ENCODE measurements at regions not wholly inside any gene's neighbourhood (a gene's known extent, or its start where the extent isn't known, plus 50 kb on each side); places are given as distances from the start of the nearest gene placed in this dataset.

GRCh38 chrX:110413727-110414124 lies 55.1 kb downstream of the RTL9 start:
- TF ChIP-seq POLR2AphosphoS5 (IDR thresholded peaks at IDR 0.05) = no peak
- TF ChIP-seq SMC3 (conservative IDR thresholded peaks at IDR 0.05; ENCODE audit: poor library complexity) = no peak
- TF ChIP-seq, protein P1, sequence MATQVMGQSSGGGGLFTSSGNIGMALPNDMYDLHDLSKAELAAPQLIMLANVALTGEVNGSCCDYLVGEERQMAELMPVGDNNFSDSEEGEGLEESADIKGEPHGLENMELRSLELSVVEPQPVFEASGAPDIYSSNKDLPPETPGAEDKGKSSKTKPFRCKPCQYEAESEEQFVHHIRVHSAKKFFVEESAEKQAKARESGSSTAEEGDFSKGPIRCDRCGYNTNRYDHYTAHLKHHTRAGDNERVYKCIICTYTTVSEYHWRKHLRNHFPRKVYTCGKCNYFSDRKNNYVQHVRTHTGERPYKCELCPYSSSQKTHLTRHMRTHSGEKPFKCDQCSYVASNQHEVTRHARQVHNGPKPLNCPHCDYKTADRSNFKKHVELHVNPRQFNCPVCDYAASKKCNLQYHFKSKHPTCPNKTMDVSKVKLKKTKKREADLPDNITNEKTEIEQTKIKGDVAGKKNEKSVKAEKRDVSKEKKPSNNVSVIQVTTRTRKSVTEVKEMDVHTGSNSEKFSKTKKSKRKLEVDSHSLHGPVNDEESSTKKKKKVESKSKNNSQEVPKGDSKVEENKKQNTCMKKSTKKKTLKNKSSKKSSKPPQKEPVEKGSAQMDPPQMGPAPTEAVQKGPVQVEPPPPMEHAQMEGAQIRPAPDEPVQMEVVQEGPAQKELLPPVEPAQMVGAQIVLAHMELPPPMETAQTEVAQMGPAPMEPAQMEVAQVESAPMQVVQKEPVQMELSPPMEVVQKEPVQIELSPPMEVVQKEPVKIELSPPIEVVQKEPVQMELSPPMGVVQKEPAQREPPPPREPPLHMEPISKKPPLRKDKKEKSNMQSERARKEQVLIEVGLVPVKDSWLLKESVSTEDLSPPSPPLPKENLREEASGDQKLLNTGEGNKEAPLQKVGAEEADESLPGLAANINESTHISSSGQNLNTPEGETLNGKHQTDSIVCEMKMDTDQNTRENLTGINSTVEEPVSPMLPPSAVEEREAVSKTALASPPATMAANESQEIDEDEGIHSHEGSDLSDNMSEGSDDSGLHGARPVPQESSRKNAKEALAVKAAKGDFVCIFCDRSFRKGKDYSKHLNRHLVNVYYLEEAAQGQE (IDR thresholded peaks at IDR 0.05; ENCODE audit: borderline replicate concordance) = no peak
- TF ChIP-seq EP300 (conservative IDR thresholded peaks at IDR 0.05; ENCODE audit: poor library complexity, severe bottlenecking) = no peak
- no peak for TF ChIP-seq TAF1 (IDR thresholded peaks at IDR 0.05; ENCODE audit: low read depth)
- TF ChIP-seq EZH2 (IDR thresholded peaks at IDR 0.05; ENCODE audit: borderline replicate concordance, insufficient read depth, low read length, poor library complexity, severe bottlenecking) = no peak
- TF ChIP-seq RAD21 (conservative IDR thresholded peaks at IDR 0.05) = no peak
- TF ChIP-seq, protein P2, sequence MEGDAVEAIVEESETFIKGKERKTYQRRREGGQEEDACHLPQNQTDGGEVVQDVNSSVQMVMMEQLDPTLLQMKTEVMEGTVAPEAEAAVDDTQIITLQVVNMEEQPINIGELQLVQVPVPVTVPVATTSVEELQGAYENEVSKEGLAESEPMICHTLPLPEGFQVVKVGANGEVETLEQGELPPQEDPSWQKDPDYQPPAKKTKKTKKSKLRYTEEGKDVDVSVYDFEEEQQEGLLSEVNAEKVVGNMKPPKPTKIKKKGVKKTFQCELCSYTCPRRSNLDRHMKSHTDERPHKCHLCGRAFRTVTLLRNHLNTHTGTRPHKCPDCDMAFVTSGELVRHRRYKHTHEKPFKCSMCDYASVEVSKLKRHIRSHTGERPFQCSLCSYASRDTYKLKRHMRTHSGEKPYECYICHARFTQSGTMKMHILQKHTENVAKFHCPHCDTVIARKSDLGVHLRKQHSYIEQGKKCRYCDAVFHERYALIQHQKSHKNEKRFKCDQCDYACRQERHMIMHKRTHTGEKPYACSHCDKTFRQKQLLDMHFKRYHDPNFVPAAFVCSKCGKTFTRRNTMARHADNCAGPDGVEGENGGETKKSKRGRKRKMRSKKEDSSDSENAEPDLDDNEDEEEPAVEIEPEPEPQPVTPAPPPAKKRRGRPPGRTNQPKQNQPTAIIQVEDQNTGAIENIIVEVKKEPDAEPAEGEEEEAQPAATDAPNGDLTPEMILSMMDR (IDR thresholded peaks at IDR 0.05; ENCODE audit: poor library complexity, severe bottlenecking) = no peak
- no peak for TF ChIP-seq MXI1 (conservative IDR thresholded peaks at IDR 0.05; ENCODE audit: poor library complexity, severe bottlenecking)
- Histone ChIP-seq H3K9me3 (ENCODE audit: low read length) (no peaks in the 10 kb centered on the region), H3K9me2 (ENCODE audit: insufficient read depth, low read length) (no peaks in the 10 kb centered on the region), H3K79me2 (replicated peaks; ENCODE audit: insufficient read depth, low read length) (no peaks in the 10 kb centered on the region), H2AFZ (ENCODE audit: low read depth, low read length) (no peak overlapping the region), H3K4me2 (ENCODE audit: low read length) (no peak overlapping the region), H3K36me3 (ENCODE audit: insufficient read depth, low read length) (no peaks in the 10 kb centered on the region), H4K20me1 (ENCODE audit: insufficient read depth) (no peaks in the 10 kb centered on the region), H3F3A (ENCODE audit: insufficient read depth, low read length, poor library complexity, severe bottlenecking) (no peaks in the 10 kb centered on the region), H3K9ac (ENCODE audit: low read length) (no peak overlapping the region), H3K4me3 (ENCODE audit: low read length) (no peak overlapping the region), H3K27ac (ENCODE audit: low read length) (no peak overlapping the region), H3K27me3 (ENCODE audit: insufficient read depth, low read depth, low read length) (no peaks in the 10 kb centered on the region)

GRCh38 chrX:110414273-110414672 lies 55.6 kb downstream of the RTL9 start:
- no peaks in the 10 kb centered on the region for H3K36me3 ChIP-seq (ENCODE audit: insufficient read depth, low read length)

More at GRCh38 chrX:110414273-110414672, 55.6 kb downstream of the RTL9 start:
- TF ChIP-seq TAF1 (IDR thresholded peaks at IDR 0.05; ENCODE audit: low read depth) (no peak), RAD21 (conservative IDR thresholded peaks at IDR 0.05) (no peak), EZH2 (IDR thresholded peaks at IDR 0.05; ENCODE audit: borderline replicate concordance, insufficient read depth, low read length, poor library complexity, severe bottlenecking) (no peak)
- TF ChIP-seq, protein P2 (IDR thresholded peaks at IDR 0.05; ENCODE audit: poor library complexity, severe bottlenecking) = no peak
- Histone ChIP-seq H3K9me2 (ENCODE audit: insufficient read depth, low read length) (no peaks in the 10 kb centered on the region), H3F3A (ENCODE audit: insufficient read depth, low read length, poor library complexity, severe bottlenecking) (no peaks in the 10 kb centered on the region), H3K27me3 (ENCODE audit: insufficient read depth, low read depth, low read length) (no peaks in the 10 kb centered on the region), H2AFZ (ENCODE audit: low read depth, low read length) (no peak overlapping the region), H3K79me2 (replicated peaks; ENCODE audit: insufficient read depth, low read length) (no peaks in the 10 kb centered on the region), H3K4me3 (ENCODE audit: low read length) (no peak overlapping the region), H3K9ac (ENCODE audit: low read length) (no peak overlapping the region), H4K20me1 (ENCODE audit: insufficient read depth) (no peaks in the 10 kb centered on the region), H3K27ac (ENCODE audit: low read length) (no peak overlapping the region), H3K9me3 (ENCODE audit: low read length) (no peaks in the 10 kb centered on the region), H3K4me2 (ENCODE audit: low read length) (no peak overlapping the region)

All from neural cell (in vitro differentiated cells).